NCI-H2196 (cell line): ENCODE measurements at regions not wholly inside any gene's neighbourhood (a gene's known extent, or its start where the extent isn't known, plus 50 kb on each side); places are given as distances from the start of the nearest gene placed in this dataset.
"Not testable (repeated sequence)": the region's sequence is repeated elsewhere in the genome, so short reads cannot be mapped to it uniquely, and the experiment has no call there.

ENCODE experiments used
- DNase-seq: peaks from one replicate; lab custom pipeline; 2025; ENCODE audit not compliant: unreplicated experiment; lab: John Stamatoyannopoulos, UW

DNA sequence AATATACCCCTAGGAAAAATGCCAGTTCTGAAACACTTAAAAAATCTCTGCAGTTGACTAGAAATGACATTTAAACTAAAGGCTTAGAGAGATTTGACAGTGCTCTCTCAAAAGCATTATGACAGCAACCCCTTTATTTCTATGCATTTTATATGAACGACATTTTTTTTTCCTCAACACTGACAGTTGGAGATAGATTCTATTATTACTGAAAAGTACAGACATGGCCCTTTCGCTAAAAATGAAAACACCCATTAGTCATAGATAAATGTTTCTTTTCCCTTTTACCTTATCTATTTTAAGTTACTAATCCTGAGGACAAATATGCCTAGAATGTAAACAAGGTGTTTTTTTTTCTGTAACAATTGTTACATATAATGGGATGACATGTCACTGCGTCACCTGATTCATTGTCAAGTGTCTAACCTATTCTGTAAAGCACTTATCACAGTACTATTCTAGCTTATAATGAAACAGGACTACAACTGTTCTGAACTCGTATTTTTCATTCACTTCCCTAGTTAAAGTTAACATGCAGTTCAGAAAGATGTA lies 1169.6 kb upstream of the CRIM1 start:
- DNase-seq, result no peak

DNA sequence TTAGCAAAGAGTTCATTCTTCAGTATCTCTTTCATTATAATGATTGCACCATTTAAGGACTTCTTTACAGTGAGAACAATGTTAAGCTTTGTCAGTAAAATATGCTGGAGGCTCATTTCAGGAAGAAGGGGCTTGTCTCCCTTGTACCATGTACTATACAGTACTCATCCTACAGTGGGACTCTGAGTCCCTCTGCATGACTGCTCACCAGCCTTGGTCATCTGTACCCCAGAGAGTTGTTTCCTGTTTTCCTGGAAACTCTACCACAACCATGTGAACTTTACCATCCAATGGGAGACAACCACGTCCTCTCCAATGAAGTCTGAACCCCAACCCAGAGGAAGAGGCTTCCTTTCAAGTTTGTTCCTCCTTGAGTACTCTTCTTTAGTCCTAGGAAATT lies 1171.1 kb upstream of the CRIM1 start:
- no peak for DNase-seq

DNA sequence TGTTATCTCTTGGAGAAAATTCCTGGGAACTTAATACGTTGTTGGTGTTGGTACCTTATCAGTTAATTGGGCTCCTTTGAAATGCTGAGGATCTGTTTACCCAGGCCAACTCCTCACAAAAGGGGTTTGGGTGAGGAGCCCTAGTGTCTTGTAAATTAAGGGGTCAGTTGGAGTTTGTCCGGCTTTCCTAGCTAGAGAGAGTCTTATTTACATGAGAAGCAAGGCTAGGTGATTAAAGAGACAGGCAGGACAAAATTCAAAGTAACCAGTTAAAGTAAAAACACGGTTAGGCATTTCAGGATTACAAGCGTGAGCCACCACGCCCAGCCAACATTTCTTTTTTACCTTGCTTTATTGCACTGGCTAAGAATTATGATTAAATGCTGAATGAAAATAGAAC lies 1178.9 kb upstream of the CRIM1 start:
- DNase-seq, result not testable (repeated sequence)

DNA sequence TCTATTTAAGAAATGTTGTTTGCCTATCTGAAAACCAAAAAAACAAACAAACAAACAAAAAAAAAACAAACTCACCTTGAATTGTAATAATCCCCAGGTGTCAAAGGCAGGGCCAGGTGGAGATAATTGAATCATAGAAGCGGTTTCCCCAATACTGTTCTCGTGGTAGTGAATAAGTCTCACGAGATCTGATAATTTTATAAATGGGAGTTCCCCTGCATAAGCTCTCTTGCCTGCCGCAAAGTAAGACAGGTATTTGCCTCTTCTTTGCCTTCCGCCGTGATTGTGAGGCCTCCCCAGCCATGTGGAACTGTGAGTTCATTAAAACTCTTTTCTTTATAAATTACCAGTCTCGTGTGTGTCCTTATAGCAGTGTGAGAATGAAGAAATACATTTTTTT lies 1180.7 kb upstream of the CRIM1 start:
- no peak for DNase-seq

DNA sequence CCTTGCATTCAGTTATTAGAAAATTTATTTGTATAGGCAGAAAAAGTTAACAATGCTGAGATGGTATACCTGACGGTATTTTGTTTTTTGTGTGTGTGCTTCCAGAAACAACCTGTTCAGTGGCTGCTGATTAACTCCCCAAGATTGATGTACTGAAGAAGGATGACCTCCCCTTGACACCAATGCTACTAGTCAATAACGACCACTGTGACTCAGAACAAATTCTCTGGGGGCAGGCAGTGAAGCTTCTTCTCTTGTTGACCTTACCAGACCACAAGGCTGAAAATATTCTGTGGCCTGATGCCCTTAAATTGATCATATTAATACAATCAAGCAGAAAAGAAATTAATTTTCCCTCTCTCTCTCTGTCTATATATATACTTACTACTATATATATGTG lies 1182.9 kb upstream of the CRIM1 start:
- DNase-seq, result no peak

DNA sequence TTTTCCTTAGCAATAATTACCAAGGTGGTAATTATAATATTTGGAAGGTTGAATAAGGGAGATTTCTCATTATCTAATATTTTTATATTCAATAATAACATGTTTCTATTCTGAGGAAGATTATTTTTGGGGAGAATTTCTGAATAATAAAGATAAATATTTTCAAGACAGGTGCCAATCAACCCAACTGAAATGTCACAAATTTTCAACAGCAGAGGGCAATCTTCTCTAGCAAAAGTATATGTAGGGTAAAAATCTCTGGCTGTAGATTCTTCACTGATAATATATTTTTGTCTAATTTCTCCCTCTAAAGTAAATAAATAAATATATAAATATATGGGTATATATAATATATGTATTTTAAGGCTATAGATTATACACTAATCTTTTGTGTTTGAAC lies 1187.2 kb upstream of the CRIM1 start:
- DNase-seq, result no peak

DNA sequence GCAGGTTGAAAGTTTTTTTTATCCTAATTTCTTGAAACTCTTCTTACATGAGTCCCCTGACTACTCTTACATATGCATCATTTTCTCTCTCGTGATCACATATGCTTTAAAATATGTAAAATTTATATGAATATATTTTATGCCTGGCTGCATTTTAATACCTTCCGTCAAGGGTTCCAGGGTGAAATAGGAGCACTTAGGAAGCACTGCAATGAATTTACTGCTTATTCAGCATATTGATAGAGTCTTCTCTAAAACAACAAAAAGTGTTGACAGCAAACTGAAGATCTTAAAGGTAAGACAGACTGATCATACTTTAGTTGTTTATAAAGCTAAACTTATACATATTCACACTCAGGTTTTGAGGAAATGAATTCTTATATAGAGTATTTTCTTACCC lies 1191.6 kb upstream of the CRIM1 start:
- DNase-seq, result no peak

DNA sequence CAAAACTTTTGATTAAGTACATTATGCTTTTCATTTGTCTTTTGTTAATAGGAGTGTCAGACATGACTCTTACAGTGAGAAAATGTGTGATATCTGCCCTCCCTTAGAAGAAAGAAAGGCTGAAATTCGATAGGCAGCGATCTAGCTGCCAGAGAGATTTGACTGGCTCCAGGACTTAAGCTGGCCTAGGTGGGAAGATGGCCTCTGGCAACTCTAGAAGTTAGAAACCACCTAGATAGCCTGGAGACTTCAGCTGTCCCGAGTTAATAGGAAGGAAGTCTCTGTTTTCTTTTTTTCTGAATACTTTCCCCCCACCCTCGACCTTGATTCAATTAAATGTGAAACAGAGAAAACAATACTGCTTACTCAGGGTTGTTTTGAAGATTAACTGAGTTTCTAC lies 1194.7 kb upstream of the CRIM1 start:
- no peak for DNase-seq

DNA sequence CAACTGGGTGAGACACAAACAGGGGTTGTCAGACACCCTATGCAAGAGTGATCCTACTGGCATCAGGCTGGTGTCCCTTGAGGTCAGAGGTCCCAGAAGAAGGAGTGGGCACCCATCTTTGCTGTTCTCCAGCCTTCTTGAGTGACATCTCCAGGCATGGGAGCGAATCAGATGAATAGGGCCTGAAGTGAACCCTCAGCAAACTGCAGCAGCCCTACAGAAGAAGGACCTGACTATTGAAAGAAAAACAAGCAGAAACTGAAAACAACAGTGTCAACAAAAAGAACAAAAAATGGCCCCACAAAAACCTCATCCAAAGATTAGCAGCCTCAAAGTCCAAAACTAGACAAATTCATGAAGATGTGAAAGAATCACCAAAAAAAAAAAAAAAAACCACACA lies 1229.7 kb upstream of the CRIM1 start:
- DNase-seq, result no peak

DNA sequence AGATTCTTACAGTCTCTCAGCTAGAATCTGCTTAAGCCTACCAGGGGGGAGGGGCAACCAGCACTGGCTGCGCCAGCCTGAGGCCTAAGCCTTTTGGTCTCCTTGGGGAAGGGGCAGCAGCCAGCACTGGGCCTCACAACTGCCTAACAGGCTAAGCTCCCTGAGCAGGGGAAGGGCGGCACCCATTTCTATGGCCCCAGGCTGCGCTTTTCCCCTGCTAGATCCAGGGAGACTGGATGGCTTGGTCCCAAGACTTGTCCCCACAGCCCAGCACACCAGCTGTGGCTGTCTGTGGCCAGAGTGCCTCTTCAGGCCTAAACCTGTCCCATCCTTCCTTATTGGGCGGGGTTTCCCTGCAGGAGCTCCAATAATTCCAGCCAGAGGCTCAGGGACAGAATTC lies 1230.3 kb upstream of the CRIM1 start:
- no peak for DNase-seq

DNA sequence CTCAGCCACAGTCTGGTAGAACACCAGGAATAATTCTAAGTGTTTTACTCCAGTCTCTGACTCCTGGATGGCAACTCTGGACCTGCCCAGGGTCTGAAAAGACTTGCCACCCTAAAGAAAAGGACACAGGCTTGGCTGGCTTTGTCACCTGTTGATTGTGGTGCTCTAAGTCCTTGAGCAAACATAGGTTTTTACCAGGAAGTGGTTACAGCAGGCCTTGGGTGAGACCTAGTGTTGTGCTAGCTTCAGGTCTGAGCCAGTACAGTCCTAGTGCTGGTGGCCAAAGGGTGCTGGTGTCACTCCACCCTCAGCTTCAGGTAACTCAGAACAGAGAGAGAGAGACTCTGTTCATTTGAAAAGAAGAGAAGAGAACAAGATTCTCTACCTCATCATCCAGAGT lies 1239.4 kb upstream of the CRIM1 start:
- no peak for DNase-seq

DNA sequence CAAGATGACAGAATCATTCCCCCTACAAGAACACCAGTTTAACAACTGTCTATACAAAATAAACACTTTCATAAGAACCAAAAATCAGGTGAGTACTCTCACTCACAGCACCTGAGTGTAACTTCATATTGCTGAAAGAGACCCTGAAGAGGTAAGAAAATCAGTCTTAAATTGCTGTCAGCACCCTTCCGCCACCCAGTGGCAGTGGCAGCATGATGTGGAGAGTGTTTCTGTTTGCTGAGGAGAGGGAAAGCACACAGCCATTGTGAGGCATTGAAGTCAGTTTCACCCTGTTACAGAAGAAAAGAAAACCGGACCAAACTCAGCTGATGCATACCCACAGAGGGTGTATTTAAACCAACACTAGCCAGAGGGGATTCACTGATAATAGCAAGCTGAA lies 1240.8 kb upstream of the CRIM1 start:
- DNase-seq, result no peak

DNA sequence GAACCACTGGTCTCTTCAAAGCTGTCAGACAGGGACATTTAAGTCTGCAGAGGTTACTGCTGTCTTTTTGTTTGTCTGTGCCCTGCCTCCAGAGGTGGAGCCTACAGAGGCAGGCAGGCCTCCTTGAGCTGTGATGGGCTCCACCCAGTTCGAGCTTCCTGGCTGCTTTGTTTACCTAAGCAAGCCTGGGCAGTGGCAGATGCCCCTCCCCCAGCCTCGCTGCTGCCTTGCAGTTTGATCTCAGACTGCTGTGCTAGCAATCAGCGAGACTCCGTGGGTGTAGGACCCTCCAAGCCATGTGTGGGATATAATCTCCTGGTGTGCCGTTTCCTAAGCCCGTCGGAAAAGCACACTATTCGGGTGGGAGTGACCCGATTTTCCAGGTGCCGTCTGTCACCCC lies 1243.2 kb upstream of the CRIM1 start:
- DNase-seq, result not testable (repeated sequence)

DNA sequence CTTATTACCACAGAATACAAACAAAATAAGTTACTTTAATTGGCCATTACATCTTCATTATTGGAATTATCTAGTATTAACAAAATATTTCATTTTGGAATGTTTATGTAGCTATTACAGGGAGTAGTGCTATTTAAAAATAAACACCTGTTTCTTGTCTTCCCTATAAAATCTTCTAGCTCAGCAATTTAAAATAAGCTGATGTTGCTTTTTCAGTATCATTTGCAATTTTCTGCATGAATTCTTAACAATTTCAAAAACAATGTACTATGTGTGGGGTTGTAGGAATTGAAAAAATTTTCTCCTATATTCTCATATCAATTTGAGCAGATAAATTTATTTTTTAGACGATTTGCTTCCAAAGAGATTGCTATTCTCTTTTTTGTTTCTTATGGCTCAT lies 1251.3 kb upstream of the CRIM1 start:
- DNase-seq, result no peak

DNA sequence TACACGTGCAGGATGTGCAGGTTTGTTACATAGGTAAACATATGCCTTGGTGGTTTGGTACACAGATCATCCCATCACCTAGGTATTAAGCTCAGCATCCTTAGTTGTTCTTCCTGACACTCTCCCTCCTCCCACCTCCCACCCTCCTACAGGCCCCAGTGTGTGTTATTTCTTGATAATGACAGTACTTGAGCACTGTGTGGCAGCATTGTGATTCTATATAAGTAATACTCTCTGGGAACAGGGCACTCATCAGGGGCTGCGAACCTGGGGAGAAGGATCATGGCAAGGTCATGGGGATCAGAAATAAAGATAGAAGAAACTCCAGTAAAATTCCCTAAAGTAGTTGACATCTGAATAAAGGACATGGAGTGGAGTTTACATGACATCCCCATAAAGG lies 1256.2 kb upstream of the CRIM1 start:
- DNase-seq, result no peak

DNA sequence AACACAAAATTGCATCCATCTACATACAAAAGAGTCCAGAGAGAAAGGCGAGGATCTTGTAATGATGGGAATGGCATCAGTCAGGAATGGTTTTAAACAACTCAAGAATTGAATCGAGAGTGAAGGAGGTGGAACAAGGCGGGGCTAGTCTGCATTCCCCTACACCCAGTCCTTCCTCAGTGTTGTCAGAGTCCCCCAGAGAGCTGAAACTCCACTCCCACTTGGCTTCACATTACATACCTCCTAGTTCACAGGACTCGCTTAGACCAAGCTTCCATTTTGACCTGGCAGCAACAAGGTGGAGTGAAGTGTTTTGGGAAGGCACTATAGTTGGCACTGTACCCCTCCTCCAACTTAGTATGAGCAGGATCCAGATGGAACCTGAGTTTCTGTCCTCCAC lies 1273.5 kb upstream of the CRIM1 start:
- DNase-seq, result no peak

DNA sequence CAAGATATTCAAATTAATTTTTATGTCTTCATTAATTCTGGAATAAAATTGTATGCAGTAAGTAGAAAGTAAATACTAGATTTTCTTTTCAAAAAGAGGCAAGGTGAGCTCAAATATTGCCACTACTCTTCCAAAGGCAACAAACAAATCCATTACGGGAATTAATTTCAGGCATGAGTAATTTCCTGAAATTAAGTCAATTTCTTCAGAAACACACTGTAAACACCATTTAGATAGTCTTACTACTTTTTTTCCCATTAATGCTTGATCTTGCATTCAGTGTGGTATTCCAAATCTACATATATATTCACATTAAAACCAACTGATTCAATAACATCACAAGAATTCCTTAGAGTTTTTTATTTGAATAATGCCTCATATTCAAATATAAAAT lies 1274.0 kb upstream of the CRIM1 start:
- DNase-seq, result no peak

DNA sequence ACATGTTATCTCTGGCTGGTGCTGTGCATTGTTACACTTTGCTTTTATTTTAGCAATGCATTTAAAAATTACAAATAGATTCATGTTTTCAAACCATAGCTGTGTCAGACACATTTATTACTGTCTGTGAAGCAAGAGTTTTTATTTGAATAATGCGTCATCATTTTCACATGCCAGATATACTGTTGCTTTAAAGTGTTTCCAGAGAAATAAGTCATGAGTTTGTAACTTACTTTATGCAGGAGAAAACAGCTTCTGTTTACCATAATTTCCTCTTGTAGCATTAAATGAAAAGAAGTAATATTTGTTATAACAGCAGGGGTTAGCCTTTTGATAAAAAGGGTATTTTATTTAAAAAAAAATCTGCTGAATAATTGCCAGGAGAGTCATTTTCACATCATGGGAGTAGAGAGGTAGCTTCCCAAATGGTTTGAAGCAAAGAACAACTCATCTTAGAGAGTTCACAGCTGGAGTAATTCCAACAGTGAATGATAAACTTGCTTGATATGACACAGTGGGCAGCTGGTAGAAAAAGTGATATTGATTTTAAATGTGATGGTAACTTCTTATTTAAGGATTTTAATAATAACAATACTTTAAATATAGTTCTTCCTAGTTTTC lies 1274.5 kb upstream of the CRIM1 start:
- DNase-seq, result no peak

DNA sequence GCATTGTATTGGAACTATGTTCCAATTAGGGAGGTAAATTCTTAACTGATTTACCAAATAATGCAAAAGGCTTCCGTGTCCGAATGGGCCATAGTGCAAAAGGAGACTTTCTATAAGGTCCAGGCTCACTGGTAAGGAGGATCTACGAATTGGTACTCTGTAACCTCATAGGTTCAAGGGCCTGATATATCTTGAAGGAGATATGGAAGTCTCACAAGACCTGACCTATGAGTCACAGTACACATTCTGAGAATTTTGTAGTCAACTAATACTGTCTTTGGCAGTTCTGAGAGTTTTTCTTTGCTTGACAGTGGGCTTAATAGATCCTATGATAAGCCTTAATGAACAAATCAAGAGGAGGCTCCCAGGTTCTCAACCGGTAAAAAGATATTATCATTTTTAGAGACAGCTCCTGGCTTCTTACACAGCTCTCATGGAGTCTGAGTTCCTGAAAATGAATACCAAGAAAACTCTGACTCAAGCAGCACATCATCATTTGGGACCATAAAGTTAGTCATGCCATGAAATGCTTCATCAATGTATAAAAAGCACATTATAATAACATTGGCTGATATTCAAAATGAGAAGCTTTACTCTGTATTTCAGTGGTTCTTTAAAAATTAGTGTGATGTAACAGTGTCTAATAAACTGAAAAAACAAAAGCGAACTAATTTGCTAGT lies 1275.2 kb upstream of the CRIM1 start:
- DNase-seq, result no peak

DNA sequence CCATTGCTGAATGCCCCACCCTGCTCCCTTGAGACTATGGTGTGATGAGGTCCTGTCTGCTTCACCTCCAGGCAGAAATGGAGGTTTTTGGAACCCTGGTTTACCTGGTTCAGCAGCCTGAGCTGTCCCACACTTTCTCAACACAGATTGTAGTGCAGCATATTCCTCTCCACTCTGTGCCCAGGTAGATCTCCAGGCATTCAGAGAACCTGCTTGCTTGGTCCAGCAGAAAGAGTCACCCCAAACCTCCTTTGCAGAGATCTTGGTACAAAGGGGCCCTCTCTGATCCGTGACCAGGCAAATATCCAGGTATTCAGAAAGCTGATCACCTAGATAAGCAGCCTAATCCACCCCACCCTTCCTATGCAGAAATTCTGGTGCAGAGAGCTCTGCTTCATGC lies 1288.2 kb upstream of the CRIM1 start:
- no peak for DNase-seq

DNA sequence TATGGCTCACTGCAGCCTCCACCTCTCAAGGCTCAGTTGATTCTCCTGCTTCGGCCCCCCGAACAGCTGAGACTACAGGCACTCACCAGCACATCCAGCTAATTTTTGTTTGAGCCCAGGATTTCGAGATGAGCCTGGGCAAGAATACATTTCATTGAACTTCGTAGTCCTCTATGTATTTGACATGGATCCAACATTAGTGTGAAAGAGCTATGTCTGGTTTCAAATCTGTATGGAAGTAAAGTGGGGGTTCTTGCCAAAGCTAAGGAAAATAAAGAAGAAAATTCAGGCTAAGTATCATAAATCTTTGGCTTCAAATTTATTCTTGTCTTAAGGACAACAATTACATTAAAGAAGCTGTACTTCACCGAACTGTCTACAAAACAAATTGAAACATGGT lies 1291.7 kb upstream of the CRIM1 start:
- DNase-seq, result no peak

DNA sequence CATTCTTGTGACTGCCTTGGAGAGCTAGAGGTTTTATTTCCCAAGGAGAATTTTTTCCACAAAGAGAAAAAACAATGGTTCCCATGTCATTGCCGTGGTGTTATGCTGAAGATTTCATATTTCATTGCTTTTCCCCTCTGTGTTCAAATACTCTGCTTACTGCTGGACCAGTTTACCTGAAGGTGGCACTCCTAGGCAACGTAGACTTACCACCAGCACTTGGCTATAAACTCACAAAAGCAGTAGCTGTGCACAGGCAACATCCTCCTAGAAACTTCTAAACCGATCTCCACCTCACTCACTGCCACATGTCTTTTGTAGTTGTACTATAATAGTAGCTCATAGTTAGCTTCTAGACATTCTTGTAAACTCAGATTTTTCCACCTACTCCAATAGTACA lies 1319.7 kb upstream of the CRIM1 start:
- DNase-seq, result no peak

DNA sequence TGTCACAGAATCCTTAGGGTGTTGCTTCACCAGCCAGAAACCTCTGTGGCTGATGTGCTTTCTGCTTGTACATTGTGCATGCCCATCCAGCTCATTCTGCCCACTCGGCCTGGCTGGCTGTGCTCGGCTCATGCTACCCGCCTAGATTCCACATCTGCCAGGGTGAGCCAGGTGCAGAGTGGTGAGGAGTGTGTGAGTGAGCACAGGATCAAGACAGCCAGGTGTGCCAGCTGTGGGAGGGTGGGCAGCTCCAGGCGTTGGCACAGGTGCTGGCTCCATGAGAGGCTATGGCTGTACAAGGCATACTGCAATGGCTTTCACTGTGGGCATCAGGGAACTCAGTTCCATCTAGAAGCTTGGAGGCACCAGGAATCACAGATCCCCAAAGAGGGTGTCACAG lies 1321.8 kb upstream of the CRIM1 start:
- no peak for DNase-seq
